RWPE2 (cell line): ENCODE measurements at regions not wholly inside any gene's neighbourhood (a gene's known extent, or its start where the extent isn't known, plus 50 kb on each side); places are given as distances from the start of the nearest gene placed in this dataset.

ENCODE experiments used
- ATAC-seq: fragments of 200-7000 bp; cut with Tn5 transposase; 3 replicates; pipeline ENCODE4 v1.9.1; 2021; ENCODE audit warnings: low read depth
- DNase-seq: peaks from one replicate; pipeline ENCODE4 v3.0.0-alpha.2; 2020; ENCODE audit warnings: low spot score
- H3K27ac ChIP-seq: fragments of 450-650 bp; 2 replicates; pipeline ENCODE4 v1.5.1; 2017; ENCODE audit warnings: mild to moderate bottlenecking; ENCODE audit not compliant: poor library complexity, severe bottlenecking
- H3K27me3 ChIP-seq: fragments of 250-450 bp; sonication (Bioruptor Pico); 2 replicates; pipeline ENCODE4 v1.5.1; 2021; ENCODE audit warnings: mild to moderate bottlenecking, moderate library complexity; ENCODE audit not compliant: insufficient read depth, poor library complexity, severe bottlenecking
- H3K36me3 ChIP-seq: fragments of 250-450 bp; sonication (Bioruptor Pico); 2 replicates; pipeline ENCODE4 v1.5.1; 2020; ENCODE audit warnings: low read depth, mild to moderate bottlenecking, moderate library complexity
- H3K4me1 ChIP-seq: fragments of 250-450 bp; sonication (Bioruptor Pico); 2 replicates; pipeline ENCODE4 v1.5.1; 2021; ENCODE audit warnings: mild to moderate bottlenecking, moderate library complexity; ENCODE audit not compliant: insufficient read depth, poor library complexity, severe bottlenecking
- H3K4me3 ChIP-seq: fragments of 250-450 bp; sonication (Bioruptor Pico); 2 replicates; pipeline ENCODE4 v1.5.1; 2021; ENCODE audit warnings: mild to moderate bottlenecking, moderate library complexity; ENCODE audit not compliant: severe bottlenecking
- H3K9me3 ChIP-seq: fragments of 250-450 bp; sonication (Bioruptor Pico); 2 replicates; pipeline ENCODE4 v1.5.1; 2021; ENCODE audit warnings: mild to moderate bottlenecking, moderate library complexity; ENCODE audit not compliant: severe bottlenecking
- TF ChIP-seq, protein P1 (sequence below): fragments of 450-650 bp; IDR thresholded peaks from one replicate; pipeline ENCODE4 v1.5.1; 2017; ENCODE audit warnings: mild to moderate bottlenecking, moderate library complexity; ENCODE audit not compliant: poor library complexity, severe bottlenecking

GRCh38 chr2:7738596-7738995 lies 821.4 kb downstream of the RNF144A start:
- ATAC-seq (no peak), DNase-seq (no peak)
- no peak overlapping the region for H3K27ac ChIP-seq
- no peaks in the 10 kb centered on the region for H3K9me3 ChIP-seq
- no peaks in the 10 kb centered on the region for H3K4me1 ChIP-seq
- H3K27me3 ChIP-seq = no peaks in the 10 kb centered on the region
- TF ChIP-seq, protein P1, sequence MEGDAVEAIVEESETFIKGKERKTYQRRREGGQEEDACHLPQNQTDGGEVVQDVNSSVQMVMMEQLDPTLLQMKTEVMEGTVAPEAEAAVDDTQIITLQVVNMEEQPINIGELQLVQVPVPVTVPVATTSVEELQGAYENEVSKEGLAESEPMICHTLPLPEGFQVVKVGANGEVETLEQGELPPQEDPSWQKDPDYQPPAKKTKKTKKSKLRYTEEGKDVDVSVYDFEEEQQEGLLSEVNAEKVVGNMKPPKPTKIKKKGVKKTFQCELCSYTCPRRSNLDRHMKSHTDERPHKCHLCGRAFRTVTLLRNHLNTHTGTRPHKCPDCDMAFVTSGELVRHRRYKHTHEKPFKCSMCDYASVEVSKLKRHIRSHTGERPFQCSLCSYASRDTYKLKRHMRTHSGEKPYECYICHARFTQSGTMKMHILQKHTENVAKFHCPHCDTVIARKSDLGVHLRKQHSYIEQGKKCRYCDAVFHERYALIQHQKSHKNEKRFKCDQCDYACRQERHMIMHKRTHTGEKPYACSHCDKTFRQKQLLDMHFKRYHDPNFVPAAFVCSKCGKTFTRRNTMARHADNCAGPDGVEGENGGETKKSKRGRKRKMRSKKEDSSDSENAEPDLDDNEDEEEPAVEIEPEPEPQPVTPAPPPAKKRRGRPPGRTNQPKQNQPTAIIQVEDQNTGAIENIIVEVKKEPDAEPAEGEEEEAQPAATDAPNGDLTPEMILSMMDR = no peak
- H3K4me3 ChIP-seq = no peak overlapping the region
- H3K36me3 ChIP-seq = no peaks in the 10 kb centered on the region

DNA sequence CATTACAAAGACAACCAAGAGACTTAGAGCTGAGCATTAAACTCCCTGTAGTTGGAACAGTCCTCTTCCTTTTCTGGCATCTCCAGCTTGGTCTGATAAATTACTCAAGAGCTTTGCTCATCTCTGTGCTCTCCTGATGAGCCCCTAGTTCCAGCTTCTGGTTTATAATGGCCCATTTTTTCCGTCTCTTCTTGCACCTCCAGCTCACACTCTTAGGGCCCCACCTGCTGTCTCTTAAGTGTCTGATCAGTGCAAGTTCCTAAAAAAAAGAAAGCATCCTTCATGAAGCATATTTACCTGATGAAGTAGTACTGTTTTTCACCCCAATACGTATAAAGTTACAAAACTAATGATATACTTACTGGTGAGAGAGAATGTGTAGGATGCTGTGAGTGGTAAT lies 822.9 kb downstream of the RNF144A start:
- H3K4me1 ChIP-seq = peaks cover 4% of the 10 kb centered on the region
- H3K27ac ChIP-seq = no peak overlapping the region
- TF ChIP-seq, protein P1 = no peak
- H3K36me3 ChIP-seq = no peaks in the 10 kb centered on the region
- DNase-seq (no peak), ATAC-seq (no peak)
- no peaks in the 10 kb centered on the region for H3K9me3 ChIP-seq
- no peaks in the 10 kb centered on the region for H3K27me3 ChIP-seq
- no peak overlapping the region for H3K4me3 ChIP-seq

- TF ChIP-seq, protein P1 = no peak
- H3K36me3 ChIP-seq = no peaks in the 10 kb centered on the region
- no peak overlapping the region for H3K4me3 ChIP-seq
- no peak for DNase-seq
- H3K27ac ChIP-seq = no peak overlapping the region
- peaks cover 7% of the 10 kb centered on the region for H3K4me1 ChIP-seq
- no peak for ATAC-seq
- no peaks in the 10 kb centered on the region for H3K9me3 ChIP-seq
- H3K27me3 ChIP-seq = no peaks in the 10 kb centered on the region
Observed at GRCh38 chr2:7742301-7742700, 825.1 kb downstream of the RNF144A start.

GRCh38 chr2:7744827-7745226 lies 827.6 kb downstream of the RNF144A start:
- Histone ChIP-seq H3K4me1 (peaks cover 20% of the 10 kb centered on the region), H3K4me3 (no peak overlapping the region), H3K27ac (no peak overlapping the region), H3K9me3 (no peaks in the 10 kb centered on the region), H3K36me3 (no peaks in the 10 kb centered on the region), H3K27me3 (no peaks in the 10 kb centered on the region)
- ATAC-seq (no peak), DNase-seq (no peak)
- TF ChIP-seq, protein P1 = no peak

DNA sequence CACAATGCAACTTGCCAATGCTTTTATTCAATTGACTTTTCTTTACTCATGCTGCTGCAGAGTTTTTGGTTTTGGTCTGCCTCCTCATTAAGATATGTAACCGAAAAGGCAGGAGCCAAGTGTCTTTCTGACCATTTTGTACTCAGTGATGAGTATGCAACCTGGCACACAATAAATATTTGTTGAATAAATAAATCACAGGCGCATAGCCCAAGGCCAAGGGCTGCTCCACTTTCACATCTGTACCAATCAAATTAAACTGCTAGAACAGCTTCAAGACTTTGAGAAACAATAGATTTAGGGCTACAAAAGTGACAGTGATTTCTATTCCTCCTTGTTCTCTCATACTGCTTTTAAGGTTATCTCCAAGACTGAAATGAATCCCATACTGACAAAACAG lies 828.2 kb downstream of the RNF144A start:
- Histone ChIP-seq H3K9me3 (no peaks in the 10 kb centered on the region), H3K27me3 (no peaks in the 10 kb centered on the region), H3K27ac (no peak overlapping the region), H3K4me3 (no peak overlapping the region), H3K4me1 (peaks cover 26% of the 10 kb centered on the region), H3K36me3 (no peaks in the 10 kb centered on the region)
- TF ChIP-seq, protein P1 = no peak
- no peak for DNase-seq
- no peak for ATAC-seq
